ENCODE measurements at regions not wholly inside any gene's neighbourhood (a gene's known extent, or its start where the extent isn't known, plus 50 kb on each side); places are given as distances from the start of the nearest gene placed in this dataset.

- TF ChIP-seq CTCF (IDR thresholded peaks at IDR 0.05) (no peak), POLR2A (IDR thresholded peaks at IDR 0.05) (no peak)
These were observed 248.8 kb downstream of the TFAP2A start for GRCh38 chr6:10166031-10166430.

Measured in uterus (tissue), 2 donors.